Gastrocnemius medialis (tissue), 4 donors: ENCODE measurements at regions not wholly inside any gene's neighbourhood (a gene's known extent, or its start where the extent isn't known, plus 50 kb on each side); places are given as distances from the start of the nearest gene placed in this dataset.

Experiments
- ATAC-seq, 2 donors: fragments of 150-250 bp; one replicate each; pipeline ENCODE4 v1.9.1; 2016
- DNase-seq, 2 donors: peaks; one replicate each; pipeline ENCODE4 v3.0.0-alpha.2; 2019
- H3K27ac ChIP-seq, 4 donors: fragments of 200-600 bp; sonication (generic); 1 replicate in 1 of 4; 2 replicates in 3 of 4; pipeline ENCODE4 v1.5.1; 2016 to 2018; ENCODE audit warnings: mild to moderate bottlenecking in 2 of 4, moderate library complexity in 1 of 4
- H3K27me3 ChIP-seq, 3 donors: fragments of 200-600 bp; sonication (generic) in 2 of 3; 1 replicate in 1 of 3; 2 replicates in 2 of 3; pipeline versions ENCODE4 v1.5.1 to v1.6.0; 2016 to 2019; ENCODE audit warnings: mild to moderate bottlenecking in 1 of 3, moderate library complexity in 1 of 3
- H3K36me3 ChIP-seq, 2 donors: fragments of 200-600 bp; sonication (generic) in 1 of 2; one replicate each; pipeline ENCODE4 v1.5.1; 2017 to 2018
- H3K4me1 ChIP-seq, 2 donors: fragments of 200-600 bp; sonication (generic) in 1 of 2; one replicate each; pipeline ENCODE4 v1.5.1; 2016 to 2017; ENCODE audit warnings: mild to moderate bottlenecking in 2 of 2
- H3K4me3 ChIP-seq, 4 donors: fragments of 200-600 bp; sonication (generic) in 3 of 4; 1 replicate in 1 of 4; 2 replicates in 3 of 4; pipeline ENCODE4 v1.5.1; 2016 to 2019; ENCODE audit warnings: mild to moderate bottlenecking in 2 of 4
- H3K9me3 ChIP-seq, 3 donors: fragments of 200-600 bp; sonication (generic) in 2 of 3; 1 replicate in 1 of 3; 2 replicates in 2 of 3; pipeline ENCODE4 v1.5.1; 2016 to 2019
- CTCF ChIP-seq, 5 experiments: fragments of 450-650 bp in 3 of 5; fragments of 200-600 bp in 2 of 5; sonication (generic) in 2 of 5; IDR thresholded peaks in 4 of 5; conservative IDR thresholded peaks in 1 of 5; 1 replicate in 4 of 5; 2 replicates in 1 of 5; pipeline ENCODE4 v1.5.1; 2016 to 2019; ENCODE audit warnings: antibody characterized with exemption in 5 of 5, mild to moderate bottlenecking in 3 of 5, moderate library complexity in 3 of 5
- POLR2A ChIP-seq, 2 donors: fragments of 450-650 bp; IDR thresholded peaks; one replicate each; pipeline ENCODE4 v1.6.1; 2017; ENCODE audit warnings: antibody characterized with exemption in 2 of 2, mild to moderate bottlenecking in 2 of 2, moderate library complexity in 2 of 2
- in situ Hi-C, 4 donors: fragments of 200-750 bp; cut with MboI; loops; one replicate each; pipeline versions ENCODE4 v1.15.0 to v1.8.0; 2017; ENCODE audit warnings: low sequenced_read_pairs in 4 of 4
- intact Hi-C: fragments of 100-400 bp; cut with DNase I; formaldehyde crosslinking; loops from one replicate; pipeline ENCODE4 v1.15.1; 2023; ENCODE audit warnings: low total_unique reads

GRCh38 chr2:60706021-60706420 is 50.0 kb upstream of the PAPOLG start:
- in situ Hi-C loops (loop anchor here (5.0 to 10.0 kb wide), 3 partner anchors 289 to 296 kb away; no protein-coding TSS in a partner anchor), intact Hi-C loops (no loop called here)
- DNase-seq (no peak), ATAC-seq (no peak)
- Histone ChIP-seq H3K9me3 (no peaks in the 10 kb centered on the region), H3K4me1 (no peaks in the 10 kb centered on the region), H3K27me3 (no peaks in the 10 kb centered on the region), H3K4me3 (no peak overlapping the region), H3K36me3 (no peaks in the 10 kb centered on the region), H3K27ac (no peak overlapping the region)
- TF ChIP-seq CTCF (IDR thresholded peaks at IDR 0.05 in 4 of 5, conservative IDR thresholded peaks at IDR 0.05 in 1 of 5) (no peak), POLR2A (IDR thresholded peaks at IDR 0.05) (no peak)
